K562 (cell line): ENCODE measurements at regions not wholly inside any gene's neighbourhood (a gene's known extent, or its start where the extent isn't known, plus 50 kb on each side); places are given as distances from the start of the nearest gene placed in this dataset.

ENCODE experiments used
- EP300 ChIP-seq: IDR thresholded peaks from 2 replicates; pipeline ENCODE4 v1.6.1; 2012; ENCODE audit warnings: low read length, improper control_type of control experiment
- EP400 ChIP-seq: fragments of 450-650 bp; IDR thresholded peaks from 2 replicates; pipeline ENCODE4 v1.6.1; 2017; ENCODE audit warnings: antibody characterized with exemption, mild to moderate bottlenecking, moderate library complexity
- FOXP4 ChIP-seq: sonication (generic); formaldehyde crosslinking; IDR thresholded peaks from 2 replicates; pipeline ENCODE4 v1.8.0; 2022; ENCODE audit warnings: mild to moderate bottlenecking, missing genetic modification reagents, borderline replicate concordance
- GTF2A2 ChIP-seq: IDR thresholded peaks from 2 replicates; pipeline ENCODE4 v1.6.1; 2016; ENCODE audit warnings: mild to moderate bottlenecking, missing genetic modification characterization, missing compliant biosample characterization
- NCOA2 ChIP-seq, 2 experiments: fragments of 450-650 bp; IDR thresholded peaks; 2 replicates each; pipeline ENCODE4 v1.6.1; 2018; ENCODE audit warnings: mild to moderate bottlenecking in 2 of 2, moderate library complexity in 1 of 2; ENCODE audit not compliant: partially characterized antibody in 2 of 2
- TBP ChIP-seq: optimal IDR thresholded peaks from 2 replicates; pipeline ENCODE3; 2011; ENCODE audit warnings: low read depth, low read length, improper control_type of control experiment
- ZBTB26 ChIP-seq: fragments of 450-650 bp; formaldehyde crosslinking; IDR thresholded peaks from 2 replicates; pipeline ENCODE4 v1.4.0; 2022; ENCODE audit warnings: missing genetic modification characterization
- ZFX ChIP-seq: sonication (generic); formaldehyde crosslinking; IDR thresholded peaks from 2 replicates; pipeline ENCODE4 v1.8.0; 2022; ENCODE audit warnings: mild to moderate bottlenecking, missing genetic modification reagents, moderate library complexity

GRCh38 chr5:57953792-57954191 is 471.2 kb upstream of the ACTBL2 start:
- TF ChIP-seq TBP (no peak), ZBTB26 (CRISPR knock-in tag) (no peak), EP300 (peak; percentile 17; the same call in 1 of the 2 replicates), NCOA2 (IDR thresholded peaks at IDR 0.05; ENCODE audit: partially characterized antibody in 2 of 2) (no peak), EP400 (no peak), GTF2A2 (tag) (no peak), FOXP4 (CRISPR knock-in tag) (no peak), ZFX (CRISPR knock-in tag) (no peak)
